HG02571 (cell line): ENCODE measurements at regions not wholly inside any gene's neighbourhood (a gene's known extent, or its start where the extent isn't known, plus 50 kb on each side); places are given as distances from the start of the nearest gene placed in this dataset.
"Not testable (repeated sequence)": the region's sequence is repeated elsewhere in the genome, so short reads cannot be mapped to it uniquely, and the experiment has no call there.

ENCODE experiments used
- ATAC-seq: cut with Tn5 transposase; IDR thresholded peaks from one replicate; pipeline ENCODE4 v1.9.1; 2021; ENCODE audit warnings: mild to moderate bottlenecking, moderate library complexity; ENCODE audit not compliant: unreplicated experiment

DNA sequence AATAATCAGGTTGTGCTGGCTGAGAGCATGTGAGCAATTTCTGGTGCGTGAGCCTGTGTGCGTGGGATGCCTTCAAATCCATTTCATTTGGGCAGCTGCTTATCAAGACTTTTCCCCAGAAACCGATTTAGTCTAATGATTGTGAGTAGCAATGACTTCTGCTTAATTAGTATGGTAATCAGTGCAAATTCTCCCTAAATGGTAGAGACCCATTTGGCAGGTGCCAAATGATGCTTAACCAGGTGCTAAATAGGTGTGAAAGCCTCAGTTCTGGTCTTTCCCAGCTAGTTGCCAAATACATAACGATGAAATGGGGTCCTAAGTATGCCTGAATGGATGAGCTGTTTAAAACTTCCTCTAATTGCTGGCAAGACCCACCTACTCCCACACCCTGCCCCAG lies 248.4 kb upstream of the CCDC196 start:
- ATAC-seq = no peak

GRCh38 chr14:66238969-66239368 lies 247.2 kb upstream of the CCDC196 start:
- no peak for ATAC-seq

DNA sequence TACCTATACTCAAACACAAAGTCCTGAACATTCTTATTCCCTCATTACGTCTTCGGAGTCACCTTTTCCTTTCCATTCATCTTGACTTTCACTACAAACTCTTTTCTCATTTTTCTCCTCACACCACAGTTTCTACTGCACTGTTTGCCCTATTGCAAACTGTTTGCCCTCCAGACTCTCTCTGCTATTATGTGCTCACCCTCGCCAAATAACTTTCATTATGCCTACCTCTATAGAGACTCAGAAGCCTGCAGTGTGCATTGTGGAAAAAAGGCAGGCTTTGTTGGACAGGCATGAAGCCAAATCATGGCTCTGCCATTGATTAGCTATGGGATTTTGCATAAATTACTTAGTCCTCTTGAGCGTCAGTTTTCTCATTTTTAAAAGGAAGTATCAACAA lies 246.6 kb upstream of the CCDC196 start:
- no peak for ATAC-seq

DNA sequence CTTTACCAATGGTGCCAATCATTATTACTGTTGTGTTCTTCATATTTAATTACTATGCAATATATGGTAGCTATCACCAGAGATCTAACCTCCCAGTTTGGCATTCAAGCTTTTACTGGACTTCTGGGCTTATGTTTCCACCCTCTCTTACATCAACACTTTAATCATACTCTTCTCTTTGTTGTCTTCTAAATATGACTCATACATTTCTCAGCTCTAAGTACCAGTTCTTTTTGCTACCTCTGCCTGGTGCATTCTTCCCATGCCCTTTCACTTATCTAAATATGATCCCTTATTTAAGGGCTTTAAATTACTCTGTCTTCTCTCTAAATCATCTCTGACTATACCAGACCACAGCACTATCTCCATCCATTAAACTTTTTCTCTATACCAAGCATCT lies 246.1 kb upstream of the CCDC196 start:
- no peak for ATAC-seq

DNA sequence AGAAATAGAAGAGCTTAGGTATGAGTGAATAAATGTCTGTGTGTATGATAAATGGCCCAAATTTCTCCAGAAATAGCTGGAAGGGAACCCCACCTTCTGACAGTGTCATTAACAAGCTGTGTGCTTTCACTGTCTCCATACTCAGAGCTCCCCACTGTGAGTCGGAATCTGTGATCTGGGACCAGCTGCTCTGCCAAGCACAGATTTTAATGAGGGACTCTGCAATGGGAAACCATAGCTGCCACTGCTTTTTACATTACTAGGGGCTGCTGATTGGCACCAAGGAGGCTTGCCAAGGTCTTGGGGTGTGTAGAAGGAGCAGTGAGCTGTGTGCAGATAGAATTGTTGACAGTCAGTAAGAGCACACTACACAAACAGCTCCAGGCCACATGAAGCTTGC lies 244.2 kb upstream of the CCDC196 start:
- no peak for ATAC-seq

DNA sequence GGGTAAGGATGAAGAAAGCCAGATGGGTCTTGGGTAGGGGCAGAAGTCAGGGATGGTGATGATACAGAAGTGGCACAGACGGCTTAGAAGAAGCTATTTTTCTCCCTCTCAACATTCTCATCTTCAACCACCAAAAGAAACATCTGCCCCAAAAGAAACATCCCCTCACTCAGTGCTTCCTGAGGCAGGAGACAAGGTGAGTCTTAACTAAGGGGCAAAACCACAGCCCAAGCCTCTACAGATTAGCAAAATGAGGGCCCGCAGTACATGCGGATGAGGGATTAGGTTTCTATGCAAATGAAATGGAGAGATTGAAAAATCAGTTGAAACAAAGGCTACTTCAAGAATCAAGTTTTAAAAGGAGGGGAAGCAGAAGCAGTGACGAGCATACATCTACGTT lies 241.3 kb upstream of the CCDC196 start:
- no peak for ATAC-seq

DNA sequence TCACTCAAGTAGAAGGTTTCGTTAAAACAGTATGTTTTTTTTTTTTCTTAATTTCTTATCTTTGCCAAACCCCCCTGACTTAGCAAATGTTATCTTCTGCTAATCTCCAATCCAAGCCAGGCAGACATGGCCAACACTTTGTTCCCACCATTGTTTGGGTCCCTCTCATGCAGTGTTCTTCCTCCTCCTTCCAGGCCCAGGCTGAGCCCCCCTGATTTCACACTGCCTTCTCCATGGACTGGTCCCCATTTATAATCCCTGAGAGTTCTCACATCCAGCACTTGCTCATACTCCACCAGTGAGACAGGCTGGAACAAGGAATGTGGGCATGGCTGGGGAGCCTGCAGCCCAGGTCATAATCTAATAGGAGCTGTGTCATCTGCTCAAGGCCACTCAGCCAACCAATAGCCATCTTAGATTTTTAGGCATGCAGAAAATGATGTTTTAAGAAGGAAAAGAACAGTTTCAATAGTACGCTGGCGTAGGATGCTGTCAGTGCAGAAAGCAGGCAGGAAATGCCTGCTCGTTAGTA lies 238.4 kb upstream of the CCDC196 start:
- no peak for ATAC-seq

- ATAC-seq = no peak
These were observed 237.9 kb upstream of the CCDC196 start for GRCh38 chr14:66248256-66248655.

- no peak for ATAC-seq
These were observed 236.6 kb upstream of the CCDC196 start for GRCh38 chr14:66249544-66249943.

GRCh38 chr14:66254038-66254437 lies 232.1 kb upstream of the CCDC196 start:
- ATAC-seq = no peak

- no peak for ATAC-seq
These were observed 217.3 kb upstream of the CCDC196 start for GRCh38 chr14:66268802-66269334.

DNA sequence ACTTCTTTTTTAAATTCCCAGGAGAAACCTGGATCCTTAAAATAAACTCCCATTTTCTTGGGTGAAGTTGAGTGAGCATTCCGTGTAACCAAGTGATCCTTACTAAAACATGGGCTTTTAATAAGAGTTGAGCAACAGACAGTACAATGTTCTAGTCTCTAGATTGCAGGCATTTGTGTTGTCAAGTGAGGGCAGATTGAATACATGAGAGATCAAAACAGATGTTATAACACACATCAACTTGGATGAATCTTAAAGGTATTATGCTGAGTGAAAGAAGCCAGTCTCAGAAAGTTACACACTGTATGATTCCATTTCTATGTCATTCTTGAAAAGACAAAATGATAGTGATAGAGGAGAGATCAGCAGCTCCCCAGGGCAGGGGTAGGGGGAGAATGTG lies 213.9 kb upstream of the CCDC196 start:
- no peak for ATAC-seq

GRCh38 chr14:66273261-66273832 lies 212.8 kb upstream of the CCDC196 start:
- no peak for ATAC-seq

GRCh38 chr14:66278418-66278817 lies 207.8 kb upstream of the CCDC196 start:
- not testable (repeated sequence) for ATAC-seq

DNA sequence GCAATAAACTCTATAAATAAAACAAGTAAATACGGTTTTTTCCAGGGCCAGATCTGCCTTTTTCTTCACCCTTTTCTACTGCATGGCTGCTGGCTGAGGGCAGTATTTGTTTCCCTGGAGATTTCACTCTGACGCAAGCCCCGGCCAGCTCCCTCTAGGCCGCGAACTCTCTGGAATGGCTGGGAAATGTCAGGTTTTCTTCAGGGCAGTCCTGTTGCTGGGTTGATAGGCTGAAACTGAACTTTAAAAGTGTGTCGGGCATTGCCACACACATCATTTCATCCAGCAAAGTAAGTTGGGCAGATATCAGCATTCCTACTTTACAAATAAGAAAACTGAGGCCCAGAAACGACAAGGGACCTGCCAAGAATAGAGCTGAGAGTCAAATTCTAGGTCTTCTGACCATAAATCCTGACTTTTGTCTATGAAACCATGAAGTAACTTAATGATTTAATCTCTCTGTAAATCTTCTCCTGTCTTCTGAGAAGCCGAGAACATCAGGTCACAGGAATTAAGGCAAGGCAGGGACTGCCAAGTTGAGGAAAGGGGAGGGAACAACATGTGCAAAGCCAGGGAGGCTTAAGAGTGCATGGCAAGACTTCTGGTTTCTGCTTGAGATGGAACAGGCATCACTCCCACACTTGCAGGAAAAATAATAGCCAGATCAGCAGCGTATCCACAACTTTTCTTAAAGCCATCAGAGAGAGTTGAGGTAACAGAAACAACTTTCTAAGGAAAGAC lies 205.0 kb upstream of the CCDC196 start:
- no peak for ATAC-seq

- no peak for ATAC-seq
These were observed 201.8 kb upstream of the CCDC196 start for GRCh38 chr14:66284346-66284745.

- ATAC-seq = no peak
These were observed 197.7 kb upstream of the CCDC196 start for GRCh38 chr14:66288511-66288910.

DNA sequence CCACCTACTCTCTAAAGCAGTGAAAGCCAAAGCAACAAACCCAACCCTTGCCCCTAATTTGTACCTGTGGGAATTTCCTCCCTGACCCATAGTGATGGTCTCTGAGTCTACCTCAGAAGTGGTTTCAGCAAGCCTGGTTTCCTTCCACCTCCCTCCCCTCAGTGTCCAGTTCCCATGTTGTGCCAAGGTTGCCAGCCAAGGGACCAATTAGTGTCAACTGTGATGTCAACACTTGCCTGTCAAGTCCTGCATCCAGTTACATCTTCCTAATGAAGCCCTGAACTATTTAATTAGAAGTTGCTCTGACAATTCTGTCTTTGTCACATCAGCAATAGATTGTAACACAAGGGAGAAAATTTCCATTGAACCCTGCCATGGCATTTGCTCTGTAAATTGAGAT lies 194.4 kb upstream of the CCDC196 start:
- ATAC-seq = no peak

- no peak for ATAC-seq
These were observed 192.6 kb upstream of the CCDC196 start for GRCh38 chr14:66293533-66294105.

- ATAC-seq = no peak
These were observed 190.8 kb upstream of the CCDC196 start for GRCh38 chr14:66295386-66295785.

DNA sequence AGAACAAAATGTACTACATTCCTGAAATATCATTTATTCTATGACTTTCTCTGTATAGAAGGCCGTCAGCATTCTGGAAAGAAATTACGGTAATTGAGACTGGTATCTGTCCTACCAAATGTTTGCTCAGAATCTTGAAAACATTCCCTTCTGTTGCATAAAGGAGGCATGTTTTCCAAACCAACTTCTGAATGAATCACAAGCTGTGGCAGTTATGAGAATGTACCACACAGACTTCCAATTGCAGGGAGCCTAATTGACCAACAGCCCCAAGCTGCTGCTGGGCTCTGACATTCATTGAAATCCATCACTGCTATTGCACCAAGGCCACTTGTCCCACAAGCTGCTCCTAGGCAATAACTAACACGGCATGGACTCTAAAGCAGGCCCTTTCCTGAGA lies 185.3 kb upstream of the CCDC196 start:
- no peak for ATAC-seq

- no peak for ATAC-seq
These were observed 180.1 kb upstream of the CCDC196 start for GRCh38 chr14:66306101-66306500.
